Embryonic facial prominence (tissue), 1 donor: ENCODE measurements at regions not wholly inside any gene's neighbourhood (a gene's known extent, or its start where the extent isn't known, plus 50 kb on each side); places are given as distances from the start of the nearest gene placed in this dataset.

Experiments
- DNase-seq: peaks from one replicate; pipeline ENCODE4 v3.0.0-alpha.2; 2016; ENCODE audit errors: extremely low spot score

GRCh38 chr17:13989138-13989537 lies 80.2 kb upstream of the COX10 start:
- DNase-seq, result no peak

GRCh38 chr17:13993106-13993505 lies 76.2 kb upstream of the COX10 start:
- DNase-seq, result no peak

GRCh38 chr17:13994050-13994449 lies 75.3 kb upstream of the COX10 start:
- no peak for DNase-seq

- DNase-seq, result no peak
Observed at GRCh38 chr17:13995856-13996271, 73.4 kb upstream of the COX10 start.

GRCh38 chr17:13996276-13996675 lies 73.0 kb upstream of the COX10 start:
- DNase-seq, result no peak

GRCh38 chr17:13996748-13997147 lies 72.6 kb upstream of the COX10 start:
- DNase-seq, result no peak

- no peak for DNase-seq
Observed at GRCh38 chr17:14004927-14005620, 64.2 kb upstream of the COX10 start.

- DNase-seq, result no peak
Observed at GRCh38 chr17:14006249-14006942, 62.9 kb upstream of the COX10 start.

GRCh38 chr17:14007951-14008350 lies 61.4 kb upstream of the COX10 start:
- no peak for DNase-seq

GRCh38 chr17:14011036-14011692 lies 58.1 kb upstream of the COX10 start:
- no peak for DNase-seq

GRCh38 chr17:14011740-14012405 lies 57.4 kb upstream of the COX10 start:
- no peak for DNase-seq

- no peak for DNase-seq
Observed at GRCh38 chr17:14014657-14015056, 54.6 kb upstream of the COX10 start.

GRCh38 chr17:14015271-14015670 lies 54.0 kb upstream of the COX10 start:
- DNase-seq, result no peak

- DNase-seq, result no peak
Observed at GRCh38 chr17:14016858-14017257, 52.4 kb upstream of the COX10 start.

GRCh38 chr17:14019186-14019956 lies 49.9 kb upstream of the COX10 start:
- no peak for DNase-seq
